GM19238 (cell line): ENCODE measurements at regions not wholly inside any gene's neighbourhood (a gene's known extent, or its start where the extent isn't known, plus 50 kb on each side); places are given as distances from the start of the nearest gene placed in this dataset.
"Not testable (repeated sequence)": the region's sequence is repeated elsewhere in the genome, so short reads cannot be mapped to it uniquely, and the experiment has no call there.

Source experiments
- DNase-seq: peaks from one replicate; pipeline ENCODE4 v3.0.0; 2011; ENCODE audit warnings: low spot score; ENCODE audit not compliant: insufficient read length

- DNase-seq: no peak
Measured at GRCh38 chr4:170651786-170652185, 562.0 kb upstream of the AADAT start.

- DNase-seq: no peak
Measured at GRCh38 chr4:170627418-170627817, 537.7 kb upstream of the AADAT start.

- DNase-seq: no peak
Measured at GRCh38 chr4:170623899-170624298, 534.1 kb upstream of the AADAT start.

- DNase-seq: no peak
Measured at GRCh38 chr4:170610434-170610833, 520.7 kb upstream of the AADAT start.

- DNase-seq: no peak
Measured at GRCh38 chr4:170599894-170600293, 510.1 kb upstream of the AADAT start.

- DNase-seq: no peak
Measured at GRCh38 chr4:170591076-170591475, 501.3 kb upstream of the AADAT start.

GRCh38 chr4:170589597-170590191 is 499.9 kb upstream of the AADAT start:
- DNase-seq: peak; percentile 3

- DNase-seq: no peak
Measured at GRCh38 chr4:170581969-170582368, 492.2 kb upstream of the AADAT start.

GRCh38 chr4:170581322-170581721 is 491.6 kb upstream of the AADAT start:
- no peak for DNase-seq

GRCh38 chr4:170580651-170581050 is 490.9 kb upstream of the AADAT start:
- no peak for DNase-seq

GRCh38 chr4:170538821-170539473 is 449.2 kb upstream of the AADAT start:
- no peak for DNase-seq

GRCh38 chr4:170529748-170530722 is 440.3 kb upstream of the AADAT start:
- DNase-seq: no peak

GRCh38 chr4:170526471-170526870 is 436.7 kb upstream of the AADAT start:
- DNase-seq: no peak

- DNase-seq: no peak
Measured at GRCh38 chr4:170522427-170522970, 432.7 kb upstream of the AADAT start.

- no peak for DNase-seq
Measured at GRCh38 chr4:170497689-170498088, 407.9 kb upstream of the AADAT start.

- no peak for DNase-seq
Measured at GRCh38 chr4:170497112-170497511, 407.4 kb upstream of the AADAT start.

GRCh38 chr4:170491981-170492380 is 402.2 kb upstream of the AADAT start:
- no peak for DNase-seq

GRCh38 chr4:170476351-170476750 is 386.6 kb upstream of the AADAT start:
- no peak for DNase-seq

- no peak for DNase-seq
Measured at GRCh38 chr4:170465429-170465828, 375.7 kb upstream of the AADAT start.

- DNase-seq: no peak
Measured at GRCh38 chr4:170464614-170465197, 374.9 kb upstream of the AADAT start.

- DNase-seq: no peak
Measured at GRCh38 chr4:170446782-170447181, 357.0 kb upstream of the AADAT start.

GRCh38 chr4:170441146-170441545 is 351.4 kb upstream of the AADAT start:
- not testable (repeated sequence) for DNase-seq
